Peyer's patch (tissue), 4 donors: ENCODE measurements at regions not wholly inside any gene's neighbourhood (a gene's known extent, or its start where the extent isn't known, plus 50 kb on each side); places are given as distances from the start of the nearest gene placed in this dataset.

Source experiments
- POLR2A ChIP-seq, 2 donors: fragments of 450-650 bp; IDR thresholded peaks; one replicate each; pipeline ENCODE4 v1.5.1; 2017; ENCODE audit warnings: antibody characterized with exemption in 2 of 2, mild to moderate bottlenecking in 2 of 2, moderate library complexity in 2 of 2
- TF ChIP-seq, protein P1 (sequence below), 6 experiments: fragments of 450-650 bp in 4 of 6; fragments of 200-600 bp in 2 of 6; sonication (generic) in 1 of 6; IDR thresholded peaks; one replicate each; pipeline ENCODE4 v1.5.1; 2017 to 2019; ENCODE audit warnings: antibody characterized with exemption in 6 of 6, mild to moderate bottlenecking in 3 of 6, moderate library complexity in 1 of 6

DNA sequence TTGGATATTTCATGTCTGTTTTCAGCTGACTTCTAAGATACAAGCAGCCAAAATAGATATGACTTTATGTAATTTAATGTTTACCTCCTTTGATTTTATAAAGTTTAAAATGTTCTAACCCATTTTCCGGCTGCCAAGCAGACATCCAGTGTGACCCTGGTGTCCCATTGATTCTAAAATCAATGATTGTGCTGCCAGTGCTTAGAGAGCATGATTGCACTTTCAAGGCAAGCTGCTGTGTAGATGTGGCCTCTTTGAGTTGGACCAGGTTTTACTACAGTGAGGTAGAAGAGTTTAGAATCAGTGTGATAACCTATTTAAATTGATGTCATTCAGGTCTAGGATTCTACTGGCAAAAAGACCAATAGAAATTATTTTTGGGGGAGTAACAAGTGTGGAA is 730.9 kb downstream of the STPG2 start:
- TF ChIP-seq, protein P1, sequence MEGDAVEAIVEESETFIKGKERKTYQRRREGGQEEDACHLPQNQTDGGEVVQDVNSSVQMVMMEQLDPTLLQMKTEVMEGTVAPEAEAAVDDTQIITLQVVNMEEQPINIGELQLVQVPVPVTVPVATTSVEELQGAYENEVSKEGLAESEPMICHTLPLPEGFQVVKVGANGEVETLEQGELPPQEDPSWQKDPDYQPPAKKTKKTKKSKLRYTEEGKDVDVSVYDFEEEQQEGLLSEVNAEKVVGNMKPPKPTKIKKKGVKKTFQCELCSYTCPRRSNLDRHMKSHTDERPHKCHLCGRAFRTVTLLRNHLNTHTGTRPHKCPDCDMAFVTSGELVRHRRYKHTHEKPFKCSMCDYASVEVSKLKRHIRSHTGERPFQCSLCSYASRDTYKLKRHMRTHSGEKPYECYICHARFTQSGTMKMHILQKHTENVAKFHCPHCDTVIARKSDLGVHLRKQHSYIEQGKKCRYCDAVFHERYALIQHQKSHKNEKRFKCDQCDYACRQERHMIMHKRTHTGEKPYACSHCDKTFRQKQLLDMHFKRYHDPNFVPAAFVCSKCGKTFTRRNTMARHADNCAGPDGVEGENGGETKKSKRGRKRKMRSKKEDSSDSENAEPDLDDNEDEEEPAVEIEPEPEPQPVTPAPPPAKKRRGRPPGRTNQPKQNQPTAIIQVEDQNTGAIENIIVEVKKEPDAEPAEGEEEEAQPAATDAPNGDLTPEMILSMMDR (IDR thresholded peaks at IDR 0.05) = no peak
- TF ChIP-seq POLR2A (IDR thresholded peaks at IDR 0.05) = no peak
